ENCODE measurements at regions not wholly inside any gene's neighbourhood (a gene's known extent, or its start where the extent isn't known, plus 50 kb on each side); places are given as distances from the start of the nearest gene placed in this dataset.

GRCh38 chr6:126873351-126873750 lies 245.1 kb upstream of the RSPO3 start:
- Histone ChIP-seq H3K36me3 (replicated peaks in 1 of 2) (no peaks in the 10 kb centered on the region), H3K9me3 (replicated peaks in 1 of 3) (no peaks in the 10 kb centered on the region), H3K27me3 (no peaks in the 10 kb centered on the region), H3K27ac (no peak overlapping the region), H3K4me3 (no peak overlapping the region), H3K4me1 (replicated peaks in 1 of 2) (no peaks in the 10 kb centered on the region)
- intact Hi-C loops (cut with DNase I): no loop called here
- no peak for TF ChIP-seq POLR2A (IDR thresholded peaks at IDR 0.05)
- TF ChIP-seq, protein P1, sequence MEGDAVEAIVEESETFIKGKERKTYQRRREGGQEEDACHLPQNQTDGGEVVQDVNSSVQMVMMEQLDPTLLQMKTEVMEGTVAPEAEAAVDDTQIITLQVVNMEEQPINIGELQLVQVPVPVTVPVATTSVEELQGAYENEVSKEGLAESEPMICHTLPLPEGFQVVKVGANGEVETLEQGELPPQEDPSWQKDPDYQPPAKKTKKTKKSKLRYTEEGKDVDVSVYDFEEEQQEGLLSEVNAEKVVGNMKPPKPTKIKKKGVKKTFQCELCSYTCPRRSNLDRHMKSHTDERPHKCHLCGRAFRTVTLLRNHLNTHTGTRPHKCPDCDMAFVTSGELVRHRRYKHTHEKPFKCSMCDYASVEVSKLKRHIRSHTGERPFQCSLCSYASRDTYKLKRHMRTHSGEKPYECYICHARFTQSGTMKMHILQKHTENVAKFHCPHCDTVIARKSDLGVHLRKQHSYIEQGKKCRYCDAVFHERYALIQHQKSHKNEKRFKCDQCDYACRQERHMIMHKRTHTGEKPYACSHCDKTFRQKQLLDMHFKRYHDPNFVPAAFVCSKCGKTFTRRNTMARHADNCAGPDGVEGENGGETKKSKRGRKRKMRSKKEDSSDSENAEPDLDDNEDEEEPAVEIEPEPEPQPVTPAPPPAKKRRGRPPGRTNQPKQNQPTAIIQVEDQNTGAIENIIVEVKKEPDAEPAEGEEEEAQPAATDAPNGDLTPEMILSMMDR (IDR thresholded peaks at IDR 0.05): no peak
- DNase-seq: no peak

DNA sequence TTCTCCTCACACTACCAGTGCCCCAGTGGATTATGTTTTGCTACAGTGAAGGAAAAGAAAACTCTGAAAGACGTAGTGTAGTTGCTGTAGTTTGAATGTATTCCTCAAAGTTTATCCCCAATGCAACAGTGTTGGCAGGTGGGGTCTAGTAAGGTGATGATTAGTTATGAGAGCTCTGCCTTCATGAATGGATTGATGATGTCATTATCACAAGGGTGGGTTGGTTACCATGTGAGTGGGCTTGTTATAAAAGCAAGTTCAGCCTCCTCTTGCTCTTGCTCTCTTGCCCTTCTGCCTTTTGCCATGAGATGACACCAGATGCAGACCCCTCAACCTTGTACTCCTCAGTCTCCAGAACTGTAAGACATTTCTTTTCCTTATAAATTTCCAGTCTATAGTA lies 244.7 kb upstream of the RSPO3 start:
- TF ChIP-seq POLR2A (IDR thresholded peaks at IDR 0.05): no peak
- TF ChIP-seq, protein P1 (IDR thresholded peaks at IDR 0.05): no peak
- intact Hi-C loops (cut with DNase I): no loop called here
- no peaks in the 10 kb centered on the region for H3K27me3 ChIP-seq
- H3K9me3 ChIP-seq (replicated peaks in 1 of 3): no peaks in the 10 kb centered on the region
- H3K4me1 ChIP-seq (replicated peaks in 1 of 2): no peaks in the 10 kb centered on the region
- no peak for DNase-seq
- H3K27ac ChIP-seq: no peak overlapping the region
- no peak overlapping the region for H3K4me3 ChIP-seq
- 46 to 74% (median 68%) methylated on average over 1 of the region's 1 CpG for WGBS, 4 donors
- no peaks in the 10 kb centered on the region for H3K36me3 ChIP-seq (replicated peaks in 1 of 2)

GRCh38 chr6:126876446-126876845 lies 242.0 kb upstream of the RSPO3 start:
- no peaks in the 10 kb centered on the region for H3K36me3 ChIP-seq (replicated peaks in 1 of 2)
- H3K4me1 ChIP-seq (replicated peaks in 1 of 2): no peaks in the 10 kb centered on the region
- no peaks in the 10 kb centered on the region for H3K27me3 ChIP-seq
- TF ChIP-seq, protein P1 (IDR thresholded peaks at IDR 0.05): no peak
- TF ChIP-seq POLR2A (IDR thresholded peaks at IDR 0.05): no peak
- WGBS, 4 donors: 53 to 67% (median 59%) methylated on average over 1 of the region's 1 CpG
- intact Hi-C loops (cut with DNase I): no loop called here
- H3K9me3 ChIP-seq (replicated peaks in 1 of 3): no peaks in the 10 kb centered on the region
- no peak for DNase-seq
- H3K27ac ChIP-seq: no peak overlapping the region
- no peak overlapping the region for H3K4me3 ChIP-seq

DNA sequence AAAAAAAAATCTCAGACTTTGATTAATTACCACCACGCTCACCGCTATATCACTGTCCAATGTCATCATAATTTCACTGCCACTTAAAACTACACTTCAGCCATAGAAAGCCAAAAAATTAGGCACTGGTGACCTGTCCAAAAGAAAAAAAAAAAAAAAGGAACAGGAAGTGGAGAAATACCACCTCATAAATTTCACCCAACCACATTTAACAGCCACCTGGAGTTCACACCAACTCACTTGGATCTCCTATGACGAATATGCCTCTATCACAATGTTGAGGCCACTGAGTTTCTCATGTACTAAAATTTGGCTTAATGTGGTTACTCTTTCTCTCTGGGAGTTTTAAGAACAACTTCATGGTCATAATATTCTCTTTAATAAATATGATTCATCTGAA lies 237.5 kb upstream of the RSPO3 start:
- 51 to 72% (median 59%) methylated on average over 3 of the region's 3 CpGs for WGBS, 4 donors
- Histone ChIP-seq H3K9me3 (replicated peaks in 1 of 3) (no peaks in the 10 kb centered on the region), H3K27me3 (no peaks in the 10 kb centered on the region), H3K27ac (no peak overlapping the region), H3K4me1 (replicated peaks in 1 of 2) (no peaks in the 10 kb centered on the region), H3K4me3 (no peak overlapping the region), H3K36me3 (replicated peaks in 1 of 2) (no peaks in the 10 kb centered on the region)
- no peak for DNase-seq
- intact Hi-C loops (cut with DNase I): no loop called here
- TF ChIP-seq, protein P1 (IDR thresholded peaks at IDR 0.05): no peak
- no peak for TF ChIP-seq POLR2A (IDR thresholded peaks at IDR 0.05)
